ENCODE measurements at regions not wholly inside any gene's neighbourhood (a gene's known extent, or its start where the extent isn't known, plus 50 kb on each side); places are given as distances from the start of the nearest gene placed in this dataset.

DNA sequence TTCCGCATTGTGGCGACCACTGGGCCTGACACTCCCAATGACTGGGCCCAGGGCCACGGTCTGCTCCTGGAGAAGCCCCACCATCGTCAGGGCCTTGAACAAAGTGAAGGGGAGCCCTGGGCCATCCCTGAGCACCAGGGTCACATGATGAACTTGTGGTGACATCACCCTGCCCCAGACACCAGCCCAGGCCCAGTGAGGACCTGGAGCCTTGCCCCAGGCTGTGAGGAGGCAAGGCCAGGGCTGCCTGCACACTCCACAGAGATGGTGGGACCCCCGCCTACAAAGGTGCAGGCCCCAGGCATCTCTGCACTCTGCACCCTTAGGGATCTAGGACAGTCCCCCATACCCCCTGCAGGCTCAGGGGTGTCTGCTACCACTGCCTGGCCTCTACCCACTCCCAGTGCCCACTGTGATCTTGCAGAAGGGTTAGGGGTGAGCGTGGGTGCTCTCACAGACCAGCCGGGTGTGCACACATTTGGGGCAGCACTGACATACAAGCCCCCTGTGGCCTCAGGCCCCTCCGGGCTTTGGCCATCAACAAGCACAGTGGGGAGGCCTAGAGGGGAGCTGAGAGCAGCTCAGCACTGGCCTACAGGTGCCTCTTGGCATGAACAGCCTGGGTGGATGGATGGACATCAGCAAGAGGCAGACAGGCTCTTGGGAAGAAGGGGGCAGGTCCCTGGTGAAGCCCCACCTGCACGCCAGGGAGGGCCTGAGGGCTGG lies 624.0 kb upstream of the LRRTM4 start:
- TF ChIP-seq, protein P1, sequence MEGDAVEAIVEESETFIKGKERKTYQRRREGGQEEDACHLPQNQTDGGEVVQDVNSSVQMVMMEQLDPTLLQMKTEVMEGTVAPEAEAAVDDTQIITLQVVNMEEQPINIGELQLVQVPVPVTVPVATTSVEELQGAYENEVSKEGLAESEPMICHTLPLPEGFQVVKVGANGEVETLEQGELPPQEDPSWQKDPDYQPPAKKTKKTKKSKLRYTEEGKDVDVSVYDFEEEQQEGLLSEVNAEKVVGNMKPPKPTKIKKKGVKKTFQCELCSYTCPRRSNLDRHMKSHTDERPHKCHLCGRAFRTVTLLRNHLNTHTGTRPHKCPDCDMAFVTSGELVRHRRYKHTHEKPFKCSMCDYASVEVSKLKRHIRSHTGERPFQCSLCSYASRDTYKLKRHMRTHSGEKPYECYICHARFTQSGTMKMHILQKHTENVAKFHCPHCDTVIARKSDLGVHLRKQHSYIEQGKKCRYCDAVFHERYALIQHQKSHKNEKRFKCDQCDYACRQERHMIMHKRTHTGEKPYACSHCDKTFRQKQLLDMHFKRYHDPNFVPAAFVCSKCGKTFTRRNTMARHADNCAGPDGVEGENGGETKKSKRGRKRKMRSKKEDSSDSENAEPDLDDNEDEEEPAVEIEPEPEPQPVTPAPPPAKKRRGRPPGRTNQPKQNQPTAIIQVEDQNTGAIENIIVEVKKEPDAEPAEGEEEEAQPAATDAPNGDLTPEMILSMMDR (IDR thresholded peaks at IDR 0.05) = no peak
- no peak for TF ChIP-seq EP300 (IDR thresholded peaks at IDR 0.05; ENCODE audit: low read depth)
- TF ChIP-seq POLR2A (IDR thresholded peaks at IDR 0.05) = no peak

Data from transverse colon (tissue), 3 donors.